ENCODE measurements at regions not wholly inside any gene's neighbourhood (a gene's known extent, or its start where the extent isn't known, plus 50 kb on each side); places are given as distances from the start of the nearest gene placed in this dataset.

- TF ChIP-seq, protein P1, sequence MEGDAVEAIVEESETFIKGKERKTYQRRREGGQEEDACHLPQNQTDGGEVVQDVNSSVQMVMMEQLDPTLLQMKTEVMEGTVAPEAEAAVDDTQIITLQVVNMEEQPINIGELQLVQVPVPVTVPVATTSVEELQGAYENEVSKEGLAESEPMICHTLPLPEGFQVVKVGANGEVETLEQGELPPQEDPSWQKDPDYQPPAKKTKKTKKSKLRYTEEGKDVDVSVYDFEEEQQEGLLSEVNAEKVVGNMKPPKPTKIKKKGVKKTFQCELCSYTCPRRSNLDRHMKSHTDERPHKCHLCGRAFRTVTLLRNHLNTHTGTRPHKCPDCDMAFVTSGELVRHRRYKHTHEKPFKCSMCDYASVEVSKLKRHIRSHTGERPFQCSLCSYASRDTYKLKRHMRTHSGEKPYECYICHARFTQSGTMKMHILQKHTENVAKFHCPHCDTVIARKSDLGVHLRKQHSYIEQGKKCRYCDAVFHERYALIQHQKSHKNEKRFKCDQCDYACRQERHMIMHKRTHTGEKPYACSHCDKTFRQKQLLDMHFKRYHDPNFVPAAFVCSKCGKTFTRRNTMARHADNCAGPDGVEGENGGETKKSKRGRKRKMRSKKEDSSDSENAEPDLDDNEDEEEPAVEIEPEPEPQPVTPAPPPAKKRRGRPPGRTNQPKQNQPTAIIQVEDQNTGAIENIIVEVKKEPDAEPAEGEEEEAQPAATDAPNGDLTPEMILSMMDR (IDR thresholded peaks at IDR 0.05; ENCODE audit: low read length, missing control alignments): no peak
- DNase-seq (ENCODE audit: low read depth): no peak
These were observed 617.8 kb downstream of the MMUT start for GRCh38 chr6:48845219-48845618.

DNA sequence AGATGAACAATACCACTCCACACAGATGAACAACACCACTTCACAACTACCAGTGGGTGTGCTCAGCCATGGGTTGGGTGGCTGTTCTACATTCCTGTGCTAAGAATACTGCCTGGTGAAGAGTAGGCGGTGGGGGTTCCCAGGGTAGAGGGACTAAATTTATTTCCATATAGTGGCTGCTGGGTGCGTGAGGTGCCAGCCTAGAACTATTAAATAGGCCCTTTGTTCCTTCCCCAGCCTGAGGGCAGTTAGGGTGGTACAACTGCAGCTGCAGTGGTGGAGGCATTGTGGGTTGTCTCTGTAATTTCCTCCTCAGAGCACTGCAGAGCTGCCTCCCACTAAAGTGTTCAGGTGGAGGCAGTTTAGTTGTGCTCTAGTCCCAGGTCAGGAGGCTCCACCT is 618.4 kb downstream of the MMUT start:
- TF ChIP-seq, protein P1 (IDR thresholded peaks at IDR 0.05; ENCODE audit: low read length, missing control alignments): no peak

More at GRCh38 chr6:48845219-48845618, 617.8 kb downstream of the MMUT start:
- no peak overlapping the region for H3K4me3 ChIP-seq (replicated peaks; ENCODE audit: low read depth, low read length)

GRCh38 chr6:48840896-48841295 is 622.2 kb downstream of the MMUT start:
- TF ChIP-seq, protein P1 (IDR thresholded peaks at IDR 0.05; ENCODE audit: low read length, missing control alignments): no peak
- no peak for DNase-seq (ENCODE audit: low read depth)
- no peak overlapping the region for H3K4me3 ChIP-seq (replicated peaks; ENCODE audit: low read depth, low read length)

More for the DNA sequence above, 618.4 kb downstream of the MMUT start:
- no peak for DNase-seq (ENCODE audit: low read depth)
- no peak overlapping the region for H3K4me3 ChIP-seq (replicated peaks; ENCODE audit: low read depth, low read length)

DNA sequence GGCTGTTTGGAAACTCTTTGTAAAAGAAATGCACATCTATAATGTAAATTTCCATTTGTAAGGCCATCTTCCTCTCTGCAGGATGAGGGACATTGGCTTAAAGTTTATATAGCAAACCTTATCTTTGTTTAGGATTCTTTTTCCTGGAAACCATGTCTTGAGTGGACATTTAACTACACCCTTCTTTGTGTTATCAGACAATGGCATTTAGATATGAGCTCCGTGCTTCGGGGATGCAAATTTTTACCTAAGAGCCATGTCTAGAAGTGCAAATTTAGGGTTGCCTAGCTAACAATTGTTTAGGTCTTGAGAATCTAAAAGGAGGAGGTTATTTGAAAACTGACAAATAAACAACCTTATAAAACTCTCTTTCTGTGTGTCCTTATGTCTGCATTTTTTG is 623.8 kb downstream of the MMUT start:
- TF ChIP-seq, protein P1 (IDR thresholded peaks at IDR 0.05; ENCODE audit: low read length, missing control alignments): no peak
- H3K4me3 ChIP-seq (replicated peaks; ENCODE audit: low read depth, low read length): no peak overlapping the region
- DNase-seq (ENCODE audit: low read depth): no peak

- DNase-seq (ENCODE audit: low read depth): no peak
These were observed 625.3 kb downstream of the MMUT start for GRCh38 chr6:48837744-48838143.

DNA sequence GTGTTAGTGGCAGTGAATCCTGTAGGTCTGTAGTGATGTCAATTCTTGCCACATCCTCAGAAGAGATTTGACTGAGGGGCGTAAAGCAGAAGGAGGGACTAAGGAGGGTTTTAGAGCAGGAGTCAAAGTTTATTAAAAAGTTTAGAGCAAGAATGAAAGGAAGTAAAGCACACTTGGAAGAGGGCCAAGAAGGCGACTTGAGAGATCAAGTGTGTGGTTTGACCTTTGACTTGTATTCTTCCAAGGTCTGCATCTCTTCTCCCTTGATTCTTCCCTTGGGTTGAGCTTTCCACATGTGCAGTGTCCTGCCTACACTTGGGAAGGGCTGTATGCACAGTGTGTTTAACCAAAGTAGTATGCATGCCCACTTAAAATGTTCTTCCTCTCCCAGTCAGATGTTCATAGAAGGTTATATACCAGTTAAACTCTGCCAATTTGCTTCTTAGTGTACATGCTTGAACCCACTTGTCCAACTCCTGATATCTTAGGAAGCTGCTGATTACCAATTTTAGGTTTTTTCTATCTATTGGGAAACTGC is 627.6 kb downstream of the MMUT start:
- no peak overlapping the region for H3K4me3 ChIP-seq (replicated peaks; ENCODE audit: low read depth, low read length)
- DNase-seq (ENCODE audit: low read depth): peak; percentile 66
- TF ChIP-seq, protein P1 (IDR thresholded peaks at IDR 0.05; ENCODE audit: low read length, missing control alignments): no peak

More at GRCh38 chr6:48837744-48838143, 625.3 kb downstream of the MMUT start:
- H3K4me3 ChIP-seq (replicated peaks; ENCODE audit: low read depth, low read length): no peak overlapping the region
- TF ChIP-seq, protein P1 (IDR thresholded peaks at IDR 0.05; ENCODE audit: low read length, missing control alignments): no peak

- no peak overlapping the region for H3K4me3 ChIP-seq (replicated peaks; ENCODE audit: low read depth, low read length)
- DNase-seq (ENCODE audit: low read depth): peak; percentile 25
- TF ChIP-seq, protein P1 (IDR thresholded peaks at IDR 0.05; ENCODE audit: low read length, missing control alignments): no peak
These were observed 628.3 kb downstream of the MMUT start for GRCh38 chr6:48834706-48835105.
